Spleen (tissue), 11 donors: ENCODE measurements at regions not wholly inside any gene's neighbourhood (a gene's known extent, or its start where the extent isn't known, plus 50 kb on each side); places are given as distances from the start of the nearest gene placed in this dataset.

ENCODE experiments used
- DNase-seq: peaks from one replicate; pipeline ENCODE4 v3.0.0-alpha.2; 2020
- H3K27ac ChIP-seq, 8 donors: fragments of 200-600 bp; sonication (generic) in 7 of 8; 1 replicate in 4 of 8; 2 replicates in 4 of 8; pipeline versions ENCODE4 v1.5.0 to v1.8.0; 2016 to 2021; ENCODE audit warnings: inconsistent platforms in 4 of 8, mild to moderate bottlenecking in 4 of 8, moderate library complexity in 1 of 8
- H3K27me3 ChIP-seq, 7 donors: fragments of 200-600 bp; sonication (generic) in 6 of 7; replicated peaks in 1 of 7; 1 replicate in 4 of 7; 2 replicates in 3 of 7; pipeline versions ENCODE4 v1.5.0 to v1.8.0; 2016 to 2021; ENCODE audit warnings: inconsistent platforms in 3 of 7, mild to moderate bottlenecking in 1 of 7
- H3K36me3 ChIP-seq, 6 donors: fragments of 200-600 bp; sonication (generic) in 5 of 6; 1 replicate in 4 of 6; 2 replicates in 2 of 6; pipeline versions ENCODE4 v1.5.0 to v1.8.0; 2016 to 2021; ENCODE audit warnings: inconsistent platforms in 2 of 6
- H3K4me1 ChIP-seq, 6 donors: fragments of 200-600 bp; sonication (generic) in 5 of 6; 1 replicate in 3 of 6; 2 replicates in 3 of 6; pipeline versions ENCODE4 v1.5.0 to v1.8.0; 2016 to 2021; ENCODE audit warnings: inconsistent platforms in 3 of 6
- H3K4me3 ChIP-seq, 8 donors: fragments of 200-600 bp; sonication (generic) in 7 of 8; 1 replicate in 4 of 8; 2 replicates in 4 of 8; pipeline versions ENCODE4 v1.5.0 to v1.8.0; 2016 to 2021; ENCODE audit warnings: inconsistent platforms in 4 of 8, mild to moderate bottlenecking in 4 of 8, moderate library complexity in 2 of 8
- H3K9me3 ChIP-seq, 8 donors: fragments of 200-600 bp; sonication (generic) in 7 of 8; 1 replicate in 4 of 8; 2 replicates in 4 of 8; pipeline versions ENCODE4 v1.5.0 to v1.8.0; 2016 to 2021; ENCODE audit warnings: inconsistent platforms in 4 of 8
- POLR2A ChIP-seq, 3 donors: fragments of 450-650 bp; IDR thresholded peaks; one replicate each; pipeline ENCODE4 v1.5.1; 2017; ENCODE audit warnings: antibody characterized with exemption in 3 of 3, mild to moderate bottlenecking in 1 of 3
- POLR2AphosphoS5 ChIP-seq, 3 donors: sonication (generic); formaldehyde crosslinking; IDR thresholded peaks; one replicate each; pipeline ENCODE4 v1.5.1; 2017; ENCODE audit warnings: antibody characterized with exemption in 3 of 3
- WGBS, 5 donors: extraction: QIAGEN DNeasy Blood & Tissue Kit in 3 of 5; methylation state at CpG; one replicate each; pipeline versions ENCODE4 v1.1.5 to v1.1.7; 2013 to 2018; 5-methylcytosine and 5-hydroxymethylcytosine counted together
- intact Hi-C: fragments of 100-400 bp; cut with DNase I; formaldehyde crosslinking; loops from one replicate; pipeline ENCODE4 v1.15.0; 2023; ENCODE audit warnings: low total_unique reads
- TF ChIP-seq, protein P1 (sequence below), 11 experiments: fragments of 200-600 bp in 7 of 11; fragments of 450-650 bp in 4 of 11; sonication (generic) in 4 of 11; IDR thresholded peaks in 8 of 11; conservative IDR thresholded peaks in 3 of 11; 1 replicate in 7 of 11; 2 replicates in 4 of 11; pipeline versions ENCODE4 v1.4.0 to v1.8.0; 2016 to 2021; ENCODE audit warnings: antibody characterized with exemption in 11 of 11, inconsistent platforms in 4 of 11, mild to moderate bottlenecking in 1 of 11
- donor health status: healthy with polysubstance abuse.
- donor health status: DM: no; HTN: no; CAD: no; lungs with moderate emphysema.
- donor health status: DM: no; HTN: no; CAD: no.
- donor health status: Bipolar disorder and iron deficiency.
- donor health status: healthy.
- donor health status: DM: no; HTN: no; CAD: no.
- donor health status: DM: yes; HTN: yes; CAD: no.

GRCh38 chr11:81839016-81839415, 894.6 kb downstream of the FAM181B start:
- WGBS, 5 donors = 92 to 97% (median 94%) methylated on average over 3 of the region's 3 CpGs
- no peak overlapping the region for H3K4me3 ChIP-seq
- intact Hi-C loops = no loop called here
- no peak overlapping the region for H3K27ac ChIP-seq
- no peak for DNase-seq
- TF ChIP-seq POLR2AphosphoS5 (IDR thresholded peaks at IDR 0.05) (no peak), POLR2A (IDR thresholded peaks at IDR 0.05) (no peak)
- TF ChIP-seq, protein P1, sequence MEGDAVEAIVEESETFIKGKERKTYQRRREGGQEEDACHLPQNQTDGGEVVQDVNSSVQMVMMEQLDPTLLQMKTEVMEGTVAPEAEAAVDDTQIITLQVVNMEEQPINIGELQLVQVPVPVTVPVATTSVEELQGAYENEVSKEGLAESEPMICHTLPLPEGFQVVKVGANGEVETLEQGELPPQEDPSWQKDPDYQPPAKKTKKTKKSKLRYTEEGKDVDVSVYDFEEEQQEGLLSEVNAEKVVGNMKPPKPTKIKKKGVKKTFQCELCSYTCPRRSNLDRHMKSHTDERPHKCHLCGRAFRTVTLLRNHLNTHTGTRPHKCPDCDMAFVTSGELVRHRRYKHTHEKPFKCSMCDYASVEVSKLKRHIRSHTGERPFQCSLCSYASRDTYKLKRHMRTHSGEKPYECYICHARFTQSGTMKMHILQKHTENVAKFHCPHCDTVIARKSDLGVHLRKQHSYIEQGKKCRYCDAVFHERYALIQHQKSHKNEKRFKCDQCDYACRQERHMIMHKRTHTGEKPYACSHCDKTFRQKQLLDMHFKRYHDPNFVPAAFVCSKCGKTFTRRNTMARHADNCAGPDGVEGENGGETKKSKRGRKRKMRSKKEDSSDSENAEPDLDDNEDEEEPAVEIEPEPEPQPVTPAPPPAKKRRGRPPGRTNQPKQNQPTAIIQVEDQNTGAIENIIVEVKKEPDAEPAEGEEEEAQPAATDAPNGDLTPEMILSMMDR (IDR thresholded peaks at IDR 0.05 in 8 of 11, conservative IDR thresholded peaks at IDR 0.05 in 3 of 11) = no peak
- no peaks in the 10 kb centered on the region for H3K27me3 ChIP-seq
- H3K4me1 ChIP-seq = no peaks in the 10 kb centered on the region
- peaks cover 0 to 10% (median under 1%) of the 10 kb centered on the region in 8 donors for H3K9me3 ChIP-seq
- H3K36me3 ChIP-seq = no peaks in the 10 kb centered on the region

GRCh38 chr11:81829976-81830375, 903.7 kb downstream of the FAM181B start:
- no peak for DNase-seq
- intact Hi-C loops = no loop called here
- Histone ChIP-seq H3K27ac (no peak overlapping the region), H3K27me3 (no peaks in the 10 kb centered on the region), H3K36me3 (no peaks in the 10 kb centered on the region), H3K4me1 (no peaks in the 10 kb centered on the region), H3K9me3 (peaks cover 0 to 31% (median 20%) of the 10 kb centered on the region in 8 donors), H3K4me3 (no peak overlapping the region)
- no peak for TF ChIP-seq POLR2AphosphoS5 (IDR thresholded peaks at IDR 0.05)
- TF ChIP-seq POLR2A (IDR thresholded peaks at IDR 0.05) = no peak
- TF ChIP-seq, protein P1 (IDR thresholded peaks at IDR 0.05 in 8 of 11, conservative IDR thresholded peaks at IDR 0.05 in 3 of 11) = no peak

DNA sequence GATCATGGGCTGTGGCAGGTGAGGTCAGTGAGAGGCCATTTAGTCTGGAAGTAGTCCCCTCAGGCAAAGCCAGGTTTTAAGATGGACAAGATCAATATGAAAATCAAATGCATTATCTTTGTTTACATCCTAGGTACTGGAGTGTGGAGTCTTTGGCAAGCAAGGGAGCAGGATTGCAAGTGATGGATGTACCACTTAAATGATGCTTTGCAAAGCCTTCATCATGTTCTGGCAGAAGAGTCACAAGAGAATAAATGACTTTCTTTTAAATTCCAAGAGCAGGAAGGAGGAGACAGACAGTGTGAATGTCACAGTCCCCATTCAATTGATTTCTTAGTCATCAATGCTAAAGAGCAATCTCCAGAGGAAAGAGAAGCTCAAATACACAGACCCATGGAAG, 908.3 kb downstream of the FAM181B start:
- H3K27ac ChIP-seq = no peak overlapping the region
- no peaks in the 10 kb centered on the region for H3K27me3 ChIP-seq
- H3K36me3 ChIP-seq = no peaks in the 10 kb centered on the region
- TF ChIP-seq, protein P1 (IDR thresholded peaks at IDR 0.05 in 8 of 11, conservative IDR thresholded peaks at IDR 0.05 in 3 of 11) = no peak
- no peak for TF ChIP-seq POLR2A (IDR thresholded peaks at IDR 0.05)
- TF ChIP-seq POLR2AphosphoS5 (IDR thresholded peaks at IDR 0.05) = no peak
- no peaks in the 10 kb centered on the region for H3K4me1 ChIP-seq
- no peak for DNase-seq
- H3K4me3 ChIP-seq = no peak overlapping the region
- intact Hi-C loops = no loop called here
- no peaks in the 10 kb centered on the region for H3K9me3 ChIP-seq

DNA sequence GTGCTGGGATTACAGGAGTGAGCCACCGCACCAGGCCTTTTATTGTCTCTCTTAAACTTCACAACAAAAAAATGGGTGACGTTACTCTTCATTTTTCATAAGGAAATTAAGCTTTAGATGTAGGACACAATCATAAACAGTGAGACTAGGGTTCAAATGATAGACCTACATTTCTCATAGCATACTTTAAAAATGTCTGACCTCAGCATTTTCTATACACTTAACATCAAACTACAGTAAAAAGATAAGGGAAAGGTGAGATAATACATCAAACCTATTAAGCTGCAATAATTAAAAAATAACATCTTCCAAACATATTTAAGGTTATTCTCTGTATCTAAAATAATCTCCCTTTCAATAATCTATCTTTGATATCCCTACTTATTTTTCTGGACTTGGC, 914.2 kb downstream of the FAM181B start:
- Histone ChIP-seq H3K36me3 (no peaks in the 10 kb centered on the region), H3K4me3 (no peak overlapping the region), H3K4me1 (no peaks in the 10 kb centered on the region), H3K9me3 (no peaks in the 10 kb centered on the region), H3K27ac (no peak overlapping the region), H3K27me3 (no peaks in the 10 kb centered on the region)
- TF ChIP-seq POLR2A (IDR thresholded peaks at IDR 0.05) (no peak), POLR2AphosphoS5 (IDR thresholded peaks at IDR 0.05) (no peak)
- TF ChIP-seq, protein P1 (IDR thresholded peaks at IDR 0.05 in 8 of 11, conservative IDR thresholded peaks at IDR 0.05 in 3 of 11) = no peak
- intact Hi-C loops = no loop called here
- no peak for DNase-seq
- WGBS, 5 donors = 70 to 97% (median 95%) methylated on average over 2 of the region's 2 CpGs
